WERI-Rb-1 (cell line): ENCODE measurements at regions not wholly inside any gene's neighbourhood (a gene's known extent, or its start where the extent isn't known, plus 50 kb on each side); places are given as distances from the start of the nearest gene placed in this dataset.
"Not testable (repeated sequence)": the region's sequence is repeated elsewhere in the genome, so short reads cannot be mapped to it uniquely, and the experiment has no call there.

ENCODE experiments used
- DNase-seq: peaks from one replicate; pipeline ENCODE4 v3.0.0-alpha.2; 2020
- H3K27ac ChIP-seq: fragments of 250-450 bp; sonication (Bioruptor Pico); 2 replicates; pipeline ENCODE4 v1.5.1; 2020; ENCODE audit warnings: mild to moderate bottlenecking, moderate library complexity
- H3K27me3 ChIP-seq: fragments of 250-450 bp; sonication (Bioruptor Pico); 2 replicates; pipeline ENCODE4 v1.5.1; 2021; ENCODE audit warnings: mild to moderate bottlenecking, low read depth, moderate library complexity; ENCODE audit not compliant: insufficient read depth, severe bottlenecking
- H3K36me3 ChIP-seq: fragments of 250-450 bp; sonication (Bioruptor Pico); 2 replicates; pipeline ENCODE4 v1.5.1; 2020; ENCODE audit warnings: mild to moderate bottlenecking, moderate library complexity
- H3K4me3 ChIP-seq: 2 replicates; pipeline ENCODE4 v1.5.1; 2011; ENCODE audit warnings: low read depth, mild to moderate bottlenecking, control low read depth, low read length
- H3K9me3 ChIP-seq: fragments of 250-450 bp; sonication (Bioruptor Pico); 2 replicates; pipeline ENCODE4 v1.5.1; 2021; ENCODE audit warnings: mild to moderate bottlenecking, moderate library complexity; ENCODE audit not compliant: severe bottlenecking
- CTCF ChIP-seq: IDR thresholded peaks from 2 replicates; pipeline ENCODE4 v1.5.1; 2011; ENCODE audit warnings: low read depth, mild to moderate bottlenecking, control low read depth, inconsistent platforms, low read length

- Histone ChIP-seq H3K4me3 (no peak overlapping the region), H3K9me3 (peaks cover 9% of the 10 kb centered on the region)
Observed at GRCh38 chr12:34404377-34405285, 382.3 kb downstream of the ALG10 start.

GRCh38 chr12:34405286-34406227 lies 383.3 kb downstream of the ALG10 start:
- Histone ChIP-seq H3K4me3 (no peak overlapping the region), H3K27me3 (peaks cover 44% of the 10 kb centered on the region), H3K27ac (no peak overlapping the region), H3K9me3 (peaks cover 9% of the 10 kb centered on the region), H3K36me3 (no peaks in the 10 kb centered on the region)
- no peak for DNase-seq
- TF ChIP-seq CTCF, result no peak

More at GRCh38 chr12:34404377-34405285, 382.3 kb downstream of the ALG10 start:
- H3K36me3 ChIP-seq, result no peaks in the 10 kb centered on the region
- TF ChIP-seq CTCF, result no peak
- no peak overlapping the region for H3K27ac ChIP-seq
- DNase-seq, result peak; percentile 1
- peaks cover 54% of the 10 kb centered on the region for H3K27me3 ChIP-seq

GRCh38 chr12:34406228-34406995 lies 384.1 kb downstream of the ALG10 start:
- no peak for TF ChIP-seq CTCF
- Histone ChIP-seq H3K27me3 (peaks cover 36% of the 10 kb centered on the region), H3K9me3 (peaks cover 9% of the 10 kb centered on the region)

GRCh38 chr12:34406996-34407300 lies 384.7 kb downstream of the ALG10 start:
- Histone ChIP-seq H3K27me3 (peaks cover 31% of the 10 kb centered on the region), H3K4me3 (no peak overlapping the region), H3K9me3 (peaks cover 9% of the 10 kb centered on the region), H3K27ac (no peak overlapping the region), H3K36me3 (no peaks in the 10 kb centered on the region)
- DNase-seq, result no peak
- no peak for TF ChIP-seq CTCF

More at GRCh38 chr12:34406228-34406995, 384.1 kb downstream of the ALG10 start:
- DNase-seq, result peak; percentile 0
- Histone ChIP-seq H3K36me3 (no peaks in the 10 kb centered on the region), H3K4me3 (no peak overlapping the region), H3K27ac (no peak overlapping the region)

GRCh38 chr12:34407813-34408212 lies 385.5 kb downstream of the ALG10 start:
- no peak for DNase-seq
- no peaks in the 10 kb centered on the region for H3K36me3 ChIP-seq
- no peak for TF ChIP-seq CTCF
- peaks cover 9% of the 10 kb centered on the region for H3K9me3 ChIP-seq
- no peak overlapping the region for H3K4me3 ChIP-seq
- peaks cover 22% of the 10 kb centered on the region for H3K27me3 ChIP-seq
- H3K27ac ChIP-seq, result no peak overlapping the region

- not testable (repeated sequence) for H3K27me3 ChIP-seq, H3K4me3 ChIP-seq, DNase-seq, H3K36me3 ChIP-seq, H3K9me3 ChIP-seq, H3K27ac ChIP-seq
Observed at GRCh38 chr12:34431509-34431908, 409.2 kb downstream of the ALG10 start.
